Stimulated activated CD8-positive, alpha-beta memory T cell treated with anti-CD3 and anti-CD28 coated beads, Interleukin-7, amount 100 ng/mL, for 24 hours (primary cell): ENCODE measurements at regions not wholly inside any gene's neighbourhood (a gene's known extent, or its start where the extent isn't known, plus 50 kb on each side); places are given as distances from the start of the nearest gene placed in this dataset.

Experiments used
- DNase-seq: peaks from one replicate; pipeline ENCODE4 v3.0.0-alpha.2; 2020; ENCODE audit warnings: low read depth

DNA sequence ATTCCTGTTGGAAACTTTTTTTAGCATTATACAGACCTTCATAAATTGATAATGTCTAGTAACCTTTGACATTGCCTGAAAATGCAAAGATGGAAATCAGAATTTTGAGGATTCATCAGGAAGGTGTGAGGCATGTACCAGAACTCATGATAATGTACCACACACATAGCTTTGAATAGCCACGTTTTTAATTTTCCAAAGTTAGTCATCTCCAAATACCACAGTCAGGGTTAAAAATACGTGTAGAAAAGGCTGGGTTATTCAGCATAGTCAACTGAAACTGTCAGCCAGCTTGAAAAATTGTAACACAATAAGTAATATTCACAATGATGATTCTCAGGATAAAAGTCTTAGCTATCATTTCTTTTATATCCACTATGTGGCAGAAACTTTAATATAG lies 102.0 kb upstream of the THRB start:
- DNase-seq = no peak

DNA sequence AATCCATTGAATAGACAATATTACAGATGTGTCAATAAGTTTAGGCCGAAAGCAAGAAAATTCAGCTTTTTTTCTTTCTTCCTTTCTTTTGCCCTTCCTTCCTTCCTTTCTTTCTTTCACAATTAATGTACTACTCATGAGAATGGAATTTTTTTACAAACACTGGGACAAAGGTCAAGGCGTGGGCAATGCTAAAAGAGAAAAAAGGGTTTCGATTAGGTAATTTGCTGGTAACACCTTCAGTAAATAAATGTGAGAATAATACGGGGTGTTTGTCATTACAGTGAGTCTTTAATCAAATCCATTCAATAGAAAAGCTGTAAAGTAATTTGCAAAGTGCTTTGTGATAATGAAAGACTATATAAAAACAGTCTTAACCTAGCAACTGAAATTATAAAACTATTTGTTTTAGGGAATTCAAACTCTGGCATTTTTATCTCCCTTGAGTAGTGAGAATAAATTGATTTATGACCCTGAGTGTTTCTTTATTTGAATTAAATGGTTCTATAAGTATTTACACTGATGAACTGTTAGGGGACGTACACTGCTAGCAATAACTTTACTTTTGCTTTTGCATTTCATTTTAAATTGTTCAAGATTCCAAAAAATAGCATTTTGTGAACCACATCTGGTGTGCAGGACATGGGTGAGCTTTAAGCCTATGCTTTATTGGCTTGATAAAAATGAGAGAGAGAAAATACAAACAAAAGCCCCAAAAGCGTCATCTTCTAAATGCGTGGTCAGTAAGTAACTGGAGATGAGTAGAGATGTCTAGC lies 104.2 kb upstream of the THRB start:
- DNase-seq = no peak

DNA sequence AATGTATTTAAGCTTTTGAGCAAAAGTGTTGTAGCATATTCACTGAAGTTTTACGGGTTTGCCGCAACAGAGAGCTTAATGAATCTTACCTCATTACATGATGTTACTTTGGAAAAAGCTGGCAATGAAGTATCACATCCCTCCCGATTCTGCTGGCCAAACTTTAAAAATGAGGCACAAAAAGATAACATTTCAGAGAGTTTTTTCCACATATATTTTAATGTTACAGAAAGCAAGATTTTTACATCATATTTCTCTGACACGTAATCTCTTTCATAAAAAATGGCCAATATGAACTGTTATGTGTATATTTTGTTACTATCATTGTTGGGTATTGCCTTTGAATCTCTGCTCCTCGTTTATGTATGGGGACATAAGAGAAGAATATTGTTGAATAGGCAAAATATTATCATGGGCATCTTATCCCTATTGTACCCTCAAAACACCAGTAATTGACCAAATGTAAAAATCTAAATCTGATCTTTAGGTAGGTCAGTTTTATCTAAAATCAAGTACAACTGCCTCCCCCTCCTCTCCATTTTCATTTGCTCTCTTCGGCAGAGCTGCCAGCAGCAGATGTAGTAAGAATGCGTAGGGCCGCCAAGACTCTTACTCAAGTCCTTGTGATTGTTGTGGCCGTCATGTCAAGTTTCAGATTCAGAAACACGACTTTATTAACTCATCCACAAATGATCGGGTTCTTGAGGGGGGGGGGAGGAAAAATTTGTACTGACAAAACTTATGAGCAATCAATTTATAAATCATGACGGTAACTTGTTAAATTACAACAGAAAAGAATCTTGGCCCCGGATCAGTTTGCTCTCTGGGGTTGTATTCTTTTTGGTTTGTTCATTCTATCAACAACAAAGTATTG lies 106.7 kb upstream of the THRB start:
- no peak for DNase-seq

DNA sequence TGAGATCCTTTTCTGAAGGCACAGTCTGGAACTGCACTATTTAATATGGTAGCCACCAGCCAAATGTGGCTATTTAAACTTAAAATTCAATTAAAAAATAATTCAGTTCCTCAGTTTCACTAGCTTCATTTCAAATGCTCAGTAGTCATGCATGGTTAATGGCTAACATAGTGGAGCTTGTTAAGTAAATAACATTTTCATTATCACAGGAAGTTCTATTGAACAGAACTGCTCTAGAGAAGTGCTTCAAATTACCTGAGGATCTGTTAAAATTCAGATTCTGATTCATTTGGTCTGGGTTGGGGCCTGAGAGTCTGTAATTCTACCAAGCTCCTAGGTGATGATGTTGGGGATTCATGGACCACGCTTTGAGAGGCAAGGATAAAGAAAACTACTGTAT lies 109.6 kb upstream of the THRB start:
- no peak for DNase-seq

DNA sequence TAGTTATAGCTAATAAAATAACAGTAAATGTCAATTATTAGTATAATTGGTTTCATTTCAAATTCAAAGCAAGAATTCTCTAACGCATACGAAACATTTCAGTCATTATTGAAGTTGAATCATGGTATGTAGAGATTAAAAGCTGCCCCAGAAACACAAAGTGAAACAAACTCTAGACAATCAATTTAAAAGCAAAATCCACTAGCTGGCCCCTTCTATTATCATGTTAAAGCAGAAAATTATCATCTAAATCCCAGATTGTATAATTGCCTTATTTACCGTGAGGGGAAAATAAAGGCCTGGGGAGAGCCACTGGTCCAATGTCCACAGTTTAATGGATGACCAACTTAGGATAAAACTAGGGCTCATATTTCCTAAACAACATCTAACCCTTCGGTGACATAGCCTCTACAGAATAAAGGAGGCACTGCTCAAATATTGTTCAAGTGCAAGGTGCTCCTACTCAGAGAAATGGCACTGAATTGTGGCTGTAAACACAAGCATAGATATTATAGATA lies 110.9 kb upstream of the THRB start:
- DNase-seq = no peak

DNA sequence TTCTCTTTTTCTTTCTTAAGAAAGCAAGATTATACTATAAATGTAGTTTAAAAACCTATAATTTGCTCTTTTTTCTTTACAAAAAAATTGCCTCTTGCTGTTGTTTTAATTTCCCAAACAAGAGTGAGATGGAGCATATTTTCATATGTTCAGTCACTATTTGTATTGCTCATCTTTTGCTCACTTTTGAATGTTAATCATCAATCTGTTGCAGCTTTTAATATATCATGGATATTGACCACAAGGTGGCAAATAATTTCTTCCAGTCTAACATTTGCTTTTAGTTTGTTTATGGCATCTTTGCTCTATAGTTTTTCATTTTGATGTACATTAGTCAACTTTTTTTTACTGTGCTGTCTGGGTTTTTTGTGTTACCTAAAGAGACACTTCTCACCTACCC lies 112.6 kb upstream of the THRB start:
- DNase-seq = no peak

DNA sequence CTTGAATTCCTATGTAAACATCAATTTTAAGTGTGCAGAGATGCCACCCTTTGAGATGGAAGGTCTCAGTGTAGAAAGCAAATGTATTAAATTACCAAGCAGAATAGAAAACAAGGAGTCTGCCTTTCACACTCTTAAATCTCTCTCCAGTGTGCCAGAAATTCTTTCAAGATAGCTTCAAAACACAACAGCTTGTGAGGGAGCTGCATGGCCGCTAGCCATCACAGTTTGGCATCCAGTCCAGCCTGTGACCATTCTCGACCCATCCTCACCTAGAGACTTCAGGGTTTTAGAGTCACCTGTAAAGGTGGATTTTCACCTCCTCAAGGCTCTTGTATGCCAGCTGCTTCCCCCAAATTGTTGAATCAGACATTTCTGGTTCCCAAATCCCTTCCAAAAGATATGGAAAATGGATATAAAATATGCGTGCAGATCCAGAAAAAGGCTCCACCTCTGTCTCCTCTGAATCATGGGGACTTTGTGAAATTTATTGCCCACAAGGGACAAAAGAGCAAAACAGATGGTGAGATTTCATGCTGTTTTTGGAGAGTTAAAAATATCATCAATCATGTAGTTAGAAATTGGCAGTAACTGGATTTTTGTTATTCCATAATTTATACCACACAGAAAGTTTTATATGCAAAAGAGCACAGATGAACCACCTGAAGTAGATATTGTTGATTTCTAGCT lies 114.2 kb upstream of the THRB start:
- no peak for DNase-seq

DNA sequence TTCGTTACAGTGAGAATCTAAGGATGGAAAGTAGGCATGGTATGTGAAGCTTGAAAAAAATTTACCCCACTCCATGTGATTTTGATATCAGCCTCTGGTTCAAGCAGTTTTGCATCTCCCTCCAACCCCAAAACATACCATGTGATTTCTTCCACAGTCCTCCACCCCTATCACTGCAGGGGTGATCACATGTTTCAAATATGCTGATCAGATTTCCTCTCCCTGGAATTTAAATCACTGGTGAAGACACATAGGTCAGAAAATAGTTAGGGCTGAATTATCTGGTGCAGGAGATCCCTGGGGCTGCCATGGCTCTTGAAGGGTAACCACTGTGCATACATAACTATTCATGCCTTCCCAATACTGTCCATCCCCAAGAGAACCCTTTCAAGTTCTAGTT lies 119.7 kb upstream of the THRB start:
- no peak for DNase-seq

DNA sequence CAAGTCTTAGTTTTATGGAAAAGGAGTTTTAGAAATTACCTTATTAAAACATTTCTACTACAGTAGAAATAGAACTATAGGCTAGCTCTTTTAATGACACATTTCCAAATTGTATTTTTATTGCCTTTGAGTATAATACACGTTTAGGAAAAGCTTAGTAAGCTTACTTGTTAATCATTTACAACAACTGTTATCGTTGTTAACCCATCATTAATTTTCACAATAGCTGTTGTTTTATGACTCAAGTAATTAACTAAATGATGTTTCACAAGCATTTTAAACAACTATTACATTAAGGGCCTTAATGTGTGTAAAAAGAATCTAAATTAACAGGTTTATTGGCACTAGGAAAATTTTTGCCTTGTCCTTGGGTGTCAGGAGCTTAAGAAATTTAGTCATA lies 120.5 kb upstream of the THRB start:
- no peak for DNase-seq

DNA sequence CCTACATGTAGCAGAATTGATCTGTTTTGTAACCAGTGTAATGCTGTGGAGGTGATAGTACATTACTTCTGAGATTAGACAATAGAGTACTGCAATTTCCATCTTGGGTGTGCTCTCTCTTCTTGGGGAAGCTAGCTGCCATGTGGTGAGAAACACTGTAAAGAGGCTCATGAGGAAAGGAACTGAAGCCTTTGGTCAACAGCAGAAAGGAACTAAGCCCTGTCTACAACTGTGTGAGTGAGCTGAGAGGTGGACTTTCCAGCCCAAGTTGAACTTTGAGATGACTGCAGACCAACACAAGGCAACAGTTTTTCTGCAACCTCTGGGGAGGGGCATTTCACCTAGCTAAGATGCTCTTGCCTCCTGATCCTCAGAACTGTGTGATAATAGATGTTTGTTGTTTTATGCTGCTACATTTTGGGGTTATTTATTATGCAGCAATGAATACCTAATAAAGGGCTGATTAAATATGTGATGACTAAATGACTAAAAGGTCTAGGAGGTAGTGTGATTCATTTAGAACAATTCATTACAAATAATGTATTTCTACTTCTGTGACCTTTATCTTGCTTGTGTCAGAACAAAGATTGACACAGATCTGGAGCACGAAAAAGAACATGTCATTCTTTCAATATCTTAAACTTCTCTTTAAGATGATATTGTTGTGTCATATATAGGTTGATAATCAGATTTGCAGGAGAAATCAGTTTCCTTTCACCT lies 121.6 kb upstream of the THRB start:
- no peak for DNase-seq

DNA sequence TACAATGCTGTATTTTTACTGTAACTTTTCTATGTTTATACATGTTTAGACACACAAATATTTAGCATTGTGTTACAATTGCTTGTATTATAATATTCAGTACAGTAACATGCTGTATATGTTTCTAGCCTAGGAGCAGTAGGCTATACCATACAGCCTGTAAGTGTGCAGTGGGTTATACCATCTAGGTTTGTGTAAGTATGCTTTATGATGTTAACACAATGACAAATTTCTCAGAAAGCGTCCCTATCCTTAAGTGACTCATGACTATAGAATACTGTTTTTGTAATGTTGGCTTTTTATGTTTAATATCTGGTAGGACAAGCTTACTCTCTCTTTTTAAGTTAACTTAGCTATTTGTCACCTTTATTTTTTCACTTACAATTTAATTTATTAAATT lies 127.5 kb upstream of the THRB start:
- DNase-seq = no peak

DNA sequence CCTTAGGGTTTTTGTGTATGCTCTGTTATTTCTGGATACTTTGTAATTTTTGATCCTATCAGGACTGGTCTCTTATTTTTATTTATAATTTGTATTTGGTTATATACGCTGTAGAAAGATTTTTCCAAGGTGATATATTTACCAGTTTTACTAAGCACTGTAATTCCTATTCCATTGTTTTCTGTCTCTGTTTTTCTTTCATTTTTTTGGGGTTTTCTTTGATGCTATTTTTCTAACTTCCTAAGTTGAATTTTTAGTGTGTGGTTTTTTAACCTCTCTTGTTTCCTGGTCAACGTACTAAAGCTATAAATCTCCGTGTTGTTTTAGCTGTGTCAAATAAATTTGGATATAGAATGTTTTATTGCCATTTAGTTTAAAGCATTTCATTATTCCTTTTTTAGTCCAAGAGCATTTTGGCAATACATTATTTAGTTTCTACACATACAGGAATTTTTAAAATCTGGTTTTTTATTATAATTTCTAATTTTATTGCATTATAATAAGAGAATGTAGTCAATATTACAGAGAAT lies 128.1 kb upstream of the THRB start:
- DNase-seq = no peak

DNA sequence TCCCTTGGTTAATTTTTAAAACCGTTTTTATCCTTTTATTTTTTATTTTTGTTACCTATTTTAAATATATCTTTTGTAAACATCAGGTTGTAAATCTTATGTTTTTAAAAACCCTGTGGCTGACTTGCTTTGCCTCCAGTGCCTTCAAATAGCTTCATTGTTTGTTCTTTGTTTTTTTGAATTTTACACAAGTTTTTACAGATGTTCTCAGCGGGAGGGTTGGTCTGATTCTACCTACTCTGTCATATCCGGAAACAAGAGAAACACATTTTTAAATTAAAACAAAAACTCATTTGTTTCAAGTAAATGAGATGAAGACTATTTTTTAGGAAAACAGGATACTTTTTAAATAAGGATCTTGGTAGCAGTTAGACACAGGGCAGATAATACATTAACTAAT lies 129.0 kb upstream of the THRB start:
- no peak for DNase-seq

DNA sequence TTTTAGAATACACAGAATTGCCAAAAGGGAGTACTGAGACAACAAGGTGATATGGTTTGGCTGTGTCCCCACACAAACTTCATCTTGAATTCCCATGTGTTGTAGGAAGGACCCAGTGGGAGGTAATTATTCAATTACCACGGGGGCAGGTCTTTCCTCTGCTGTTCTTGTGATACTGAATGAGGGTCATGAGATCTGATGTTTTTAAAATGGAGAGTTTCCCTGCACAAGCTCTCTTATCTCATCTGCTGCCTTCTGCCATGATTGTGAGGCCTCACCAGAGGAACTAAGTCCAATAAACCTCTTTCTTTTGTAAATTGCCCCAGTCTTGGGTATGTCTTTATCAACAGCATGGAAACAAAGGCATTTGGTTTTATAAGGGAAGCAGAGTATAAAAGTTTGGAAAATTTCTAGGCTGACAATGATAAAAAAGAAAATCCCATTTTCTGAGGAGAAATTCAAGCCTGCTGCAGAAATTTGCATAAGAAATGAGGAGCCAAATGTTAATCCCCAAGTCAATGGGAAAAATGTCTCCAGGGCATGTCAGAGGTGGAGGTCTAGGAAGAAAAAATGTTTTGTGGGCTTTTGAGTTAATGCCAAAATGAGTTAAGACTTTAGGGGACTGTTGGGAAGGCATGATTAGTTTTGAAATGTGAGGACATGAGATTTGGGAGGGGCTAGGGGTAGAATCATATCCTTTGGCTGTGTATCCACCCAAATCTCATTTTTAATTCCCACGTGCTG lies 130.5 kb upstream of the THRB start:
- no peak for DNase-seq

DNA sequence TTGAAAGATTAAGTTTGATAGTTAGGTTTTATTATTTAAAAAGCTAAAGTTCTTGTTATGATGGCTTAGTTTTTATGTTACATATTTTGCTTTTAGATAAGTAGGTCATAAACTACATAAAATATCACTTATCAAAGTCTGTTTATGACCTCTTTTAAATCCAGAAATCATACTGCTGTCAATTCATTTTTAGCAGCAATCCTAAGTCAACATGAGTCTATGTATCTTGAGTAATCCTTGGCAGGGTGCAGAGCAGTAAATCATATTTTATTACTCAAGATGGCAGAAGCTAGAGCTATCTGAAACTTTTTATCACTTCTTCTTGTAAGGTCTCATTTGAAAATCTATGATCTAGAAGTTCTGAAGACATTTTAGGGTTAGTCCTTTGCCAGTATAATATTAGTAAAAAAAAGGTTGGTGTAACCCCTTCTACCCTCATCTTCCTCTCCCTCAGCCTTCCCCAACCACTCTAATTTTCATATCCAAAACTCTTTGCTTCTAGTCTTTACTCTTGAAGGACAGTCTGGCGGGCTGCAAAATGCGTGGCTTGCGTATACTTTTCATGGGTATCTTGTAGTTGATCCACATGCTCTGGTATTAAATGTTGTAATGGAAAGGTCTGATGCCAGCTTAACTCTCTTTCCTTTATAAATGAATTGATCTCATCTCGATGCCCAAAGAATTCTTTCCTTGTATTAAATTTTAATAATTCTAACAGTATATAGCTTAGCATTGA lies 134.0 kb upstream of the THRB start:
- no peak for DNase-seq

DNA sequence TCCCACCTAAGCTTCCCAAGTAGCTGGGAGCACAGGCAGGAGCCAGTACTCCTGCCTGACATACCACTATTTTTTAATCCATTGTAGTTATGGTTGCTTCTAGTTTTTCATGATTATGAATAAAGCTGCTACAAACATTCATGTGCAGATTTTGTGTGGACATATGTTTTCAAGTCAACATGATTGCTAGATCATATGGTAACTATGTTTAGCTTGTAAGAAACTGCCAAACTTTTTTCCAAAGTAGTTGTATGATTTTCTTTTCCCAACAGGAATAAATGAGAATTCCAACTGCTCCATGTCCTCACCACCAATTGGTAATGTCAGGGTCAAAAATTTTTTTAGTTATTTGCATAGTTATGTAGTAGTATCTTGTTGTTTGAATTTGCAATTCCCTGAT lies 136.8 kb upstream of the THRB start:
- no peak for DNase-seq

DNA sequence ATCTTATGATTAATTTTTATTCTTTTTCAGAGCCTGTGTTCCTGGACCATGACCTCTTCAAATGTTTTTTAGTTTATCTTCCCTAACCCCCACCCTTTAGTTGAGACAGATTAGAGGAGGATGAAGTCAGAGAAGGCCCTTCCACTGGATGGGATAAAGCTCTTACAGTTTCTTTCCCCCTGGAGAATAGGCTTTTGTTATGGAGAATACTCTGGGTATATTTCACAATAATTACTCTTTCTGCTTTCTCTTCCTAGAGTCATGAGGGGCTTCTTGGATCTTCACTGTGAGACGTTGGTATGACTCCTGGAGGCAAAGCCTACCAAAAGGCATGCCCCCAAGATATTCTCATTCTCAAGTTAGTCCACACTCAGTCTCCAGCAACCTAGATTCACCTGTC lies 144.4 kb upstream of the THRB start:
- no peak for DNase-seq

DNA sequence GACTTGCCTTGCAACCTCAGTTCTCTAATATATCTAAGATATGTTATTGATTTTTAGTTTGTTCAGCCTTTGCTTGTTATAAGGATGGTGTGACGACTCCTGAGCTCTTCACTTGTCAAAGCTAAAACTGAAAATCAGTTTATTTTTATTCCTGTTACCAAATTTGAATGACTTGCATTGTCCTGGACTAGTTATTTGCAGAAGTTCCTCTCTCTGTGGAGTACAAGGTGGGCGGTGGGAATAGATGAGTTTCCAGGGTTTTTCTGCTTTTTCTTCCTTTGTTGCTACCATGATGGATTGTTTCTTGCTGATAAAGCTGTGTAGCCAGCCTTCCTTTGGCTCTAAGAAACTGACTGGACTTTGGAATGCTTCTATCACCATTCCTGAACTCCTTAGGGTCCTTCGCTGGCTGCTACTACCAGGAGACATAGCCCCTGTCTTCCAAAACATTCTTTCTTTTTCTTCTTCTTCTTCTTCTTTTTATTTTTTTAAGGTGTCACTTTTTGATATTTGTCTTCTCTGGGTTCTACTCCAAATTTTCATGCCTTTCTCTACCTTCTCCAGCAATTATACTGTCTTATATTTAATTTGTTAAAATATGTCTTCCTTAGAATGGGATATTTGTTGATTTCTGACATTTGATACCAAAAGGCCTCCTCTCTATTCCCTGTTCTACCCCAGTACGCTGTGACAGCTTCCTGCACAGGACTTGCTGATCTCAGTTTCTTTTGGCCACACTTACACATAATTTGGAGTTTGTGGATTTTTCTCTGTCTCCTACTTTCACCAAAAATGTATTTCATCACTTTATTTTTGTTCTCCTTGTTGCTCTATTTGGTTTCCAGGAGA lies 145.1 kb upstream of the THRB start:
- no peak for DNase-seq

DNA sequence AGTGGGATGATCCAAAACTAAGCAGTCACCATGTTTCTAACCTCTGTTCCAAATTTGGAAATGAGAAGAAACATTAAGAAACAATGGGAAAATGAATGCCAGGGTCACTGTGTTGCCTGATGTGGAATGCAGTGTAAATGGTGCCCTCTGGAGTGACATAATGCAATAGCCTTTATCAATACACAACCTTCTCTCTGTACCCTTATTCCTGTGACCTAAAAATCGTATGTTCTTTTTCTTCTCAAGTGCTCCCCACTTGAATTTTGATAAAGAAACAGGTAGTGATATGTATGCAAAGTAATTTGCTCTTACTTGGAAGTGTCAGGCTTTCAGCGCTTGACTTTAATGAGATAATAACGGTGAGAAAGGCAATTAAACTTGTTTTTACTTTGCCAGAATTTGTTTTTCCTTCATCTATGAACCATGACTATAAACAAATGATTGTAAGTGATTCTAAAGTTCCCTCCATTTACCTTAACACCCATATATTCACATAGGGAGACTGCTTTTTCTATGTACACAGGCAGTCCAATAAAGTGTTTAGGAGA lies 145.8 kb upstream of the THRB start:
- no peak for DNase-seq
